T-helper 1 cell (primary cell): ENCODE measurements at regions not wholly inside any gene's neighbourhood (a gene's known extent, or its start where the extent isn't known, plus 50 kb on each side); places are given as distances from the start of the nearest gene placed in this dataset.
"Not testable (repeated sequence)": the region's sequence is repeated elsewhere in the genome, so short reads cannot be mapped to it uniquely, and the experiment has no call there.

Experiments
- DNase-seq, 5 donors: peaks; one replicate each; pipeline ENCODE4 v3.0.0-alpha.2; 2012 to 2020

GRCh38 chr2:114018464-114018863, 128.6 kb downstream of the ACTR3 start:
- not testable (repeated sequence) for DNase-seq

- DNase-seq: no peak
Measured at GRCh38 chr2:114020668-114021067, 130.8 kb downstream of the ACTR3 start.

DNA sequence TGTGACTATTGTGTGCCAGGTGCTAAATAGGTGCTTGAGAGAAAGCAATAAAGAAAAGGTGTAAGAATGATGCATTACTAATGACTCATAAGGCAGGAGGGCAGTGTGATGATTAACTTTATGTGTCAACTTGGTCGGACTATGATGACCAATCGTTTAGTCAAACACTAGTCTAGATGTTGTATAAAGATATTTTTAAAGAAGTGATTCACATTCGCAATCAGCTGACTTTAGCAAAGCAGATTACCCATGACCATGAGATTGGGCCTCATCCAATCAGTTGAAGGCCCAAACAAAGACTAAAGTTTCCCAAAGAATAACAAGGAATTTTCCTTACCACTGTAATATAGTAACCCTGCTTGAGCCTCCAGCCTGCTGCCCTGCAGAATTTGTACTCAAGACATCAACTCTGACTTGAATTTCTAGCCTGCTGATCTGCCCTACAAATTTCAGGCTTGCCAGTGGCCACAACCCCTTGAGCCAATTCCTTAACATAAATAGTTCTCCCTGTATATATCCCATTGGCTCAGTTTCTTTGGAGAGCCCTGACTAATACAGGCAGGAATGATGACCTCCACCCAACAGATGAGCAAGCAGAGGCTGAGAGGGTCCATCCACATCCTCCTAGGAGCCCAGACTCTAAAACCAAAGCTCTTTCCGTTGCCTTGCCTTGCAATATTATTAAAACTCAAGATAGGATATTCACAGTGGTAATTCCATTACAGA, 132.6 kb downstream of the ACTR3 start:
- no peak for DNase-seq

DNA sequence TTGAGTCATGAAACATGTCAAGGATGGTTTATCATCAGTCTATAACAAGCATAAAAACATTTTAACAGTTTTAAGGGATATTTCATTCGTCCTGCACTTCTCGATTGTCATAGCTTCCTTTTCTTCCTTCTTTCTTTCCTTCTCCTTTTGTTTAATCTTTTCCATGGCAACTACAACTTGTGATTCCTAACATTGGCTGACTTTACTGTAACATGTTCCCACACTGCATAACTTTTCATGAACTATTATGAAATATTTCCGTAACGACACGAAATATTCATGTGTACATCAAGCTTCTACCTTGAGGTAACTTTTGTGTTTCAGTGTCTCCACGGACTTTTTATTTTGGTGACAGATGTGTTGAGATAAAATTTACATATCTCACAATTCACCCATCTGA, 134.4 kb downstream of the ACTR3 start:
- DNase-seq: no peak

DNA sequence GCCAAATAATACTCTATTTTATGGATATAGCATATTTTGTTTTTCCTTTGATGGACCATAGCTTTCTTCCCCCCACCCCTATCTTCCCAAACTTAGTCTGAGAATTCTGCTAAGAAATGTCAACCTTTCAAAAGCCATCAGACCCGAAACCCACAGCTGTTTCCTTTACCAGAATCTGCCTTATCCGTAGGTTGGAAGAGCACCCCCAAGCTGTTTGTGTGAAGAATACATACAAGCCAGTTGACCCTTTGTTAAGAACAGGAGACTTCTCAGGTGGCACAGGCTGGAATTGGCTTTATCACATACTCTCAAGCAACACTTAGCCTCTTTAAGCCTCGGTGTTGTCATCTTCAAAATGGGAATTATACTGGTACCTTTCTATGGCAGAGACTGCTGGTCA, 135.1 kb downstream of the ACTR3 start:
- DNase-seq: no peak

- DNase-seq: no peak
Measured at GRCh38 chr2:114027437-114027836, 137.5 kb downstream of the ACTR3 start.

DNA sequence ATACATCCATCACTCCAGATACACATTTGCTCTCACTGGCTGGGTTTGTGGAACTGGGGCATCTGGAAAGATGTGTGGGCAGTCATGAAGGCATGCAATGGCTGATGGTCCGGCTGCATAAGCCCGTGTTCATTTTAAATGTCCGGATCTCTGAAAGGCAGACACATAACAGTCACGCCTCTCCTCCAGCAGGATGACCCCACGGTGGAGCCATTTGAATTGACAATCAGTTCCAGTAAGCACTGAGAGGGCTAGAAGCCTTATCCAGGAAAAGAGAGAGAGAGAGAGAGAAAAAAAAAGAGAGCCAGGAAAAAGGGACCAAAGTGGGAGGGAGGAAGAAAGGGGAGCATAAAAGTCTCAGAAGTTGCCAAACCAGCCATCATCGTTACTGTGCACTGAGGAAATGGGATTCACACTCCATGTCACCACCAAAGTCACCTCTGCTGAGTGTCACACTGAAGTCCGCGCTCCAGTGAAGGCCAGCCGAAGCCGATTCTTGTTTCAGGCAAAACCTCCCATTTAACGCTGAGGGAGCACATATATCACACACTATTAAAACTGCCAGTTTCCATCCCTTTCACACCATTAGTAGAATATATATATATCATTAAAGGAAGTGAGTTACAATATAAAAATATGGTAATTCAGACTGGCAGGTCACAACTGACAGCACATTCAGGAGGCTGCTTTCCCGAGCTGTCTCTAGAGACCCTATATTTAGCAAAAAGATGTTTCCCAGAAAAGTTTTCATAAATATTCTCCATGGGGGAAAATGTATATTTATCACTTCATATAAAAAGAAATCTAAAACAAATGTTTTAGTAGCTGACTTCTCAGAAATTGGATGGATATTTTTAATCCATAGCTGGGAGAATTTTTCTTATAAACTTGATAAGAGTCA, 142.0 kb downstream of the ACTR3 start:
- DNase-seq: no peak

DNA sequence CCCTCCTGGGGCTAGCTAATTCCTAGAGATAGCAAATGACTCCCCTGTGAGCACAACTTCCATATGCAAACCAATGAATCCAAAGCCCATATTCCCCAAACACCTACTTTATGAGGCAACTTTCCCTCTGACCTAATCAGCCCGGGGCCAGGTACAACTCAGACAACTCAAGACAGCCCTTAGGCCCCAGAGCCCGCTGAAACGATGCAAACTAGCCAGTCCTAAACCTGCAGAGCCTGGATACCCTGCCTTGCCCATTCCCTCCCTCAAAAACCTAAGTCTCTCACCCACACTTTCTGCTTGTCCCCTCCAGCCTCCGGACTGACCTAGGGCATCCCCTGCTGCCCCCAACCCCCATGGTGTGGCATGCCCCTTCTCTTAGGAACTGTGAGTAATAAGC, 142.8 kb downstream of the ACTR3 start:
- DNase-seq: no peak

DNA sequence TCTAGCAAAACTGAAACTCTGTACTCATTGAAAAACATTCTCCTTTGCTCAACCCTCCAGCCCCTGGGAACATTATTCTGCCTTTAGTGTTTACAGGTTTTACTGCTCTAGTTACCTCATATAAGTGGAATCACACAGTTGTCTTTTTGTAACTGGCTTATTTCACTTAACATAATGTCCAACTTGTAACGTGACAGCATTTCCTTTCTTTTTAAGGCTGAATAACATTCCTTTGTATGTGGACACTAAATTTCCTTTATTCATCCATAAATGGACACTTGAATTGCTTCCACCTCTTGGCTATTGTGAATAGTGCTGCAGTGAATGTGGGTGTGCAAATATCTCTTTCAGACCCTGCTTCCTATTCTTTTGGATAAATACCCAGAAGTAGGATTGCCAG, 144.9 kb downstream of the ACTR3 start:
- DNase-seq: no peak

DNA sequence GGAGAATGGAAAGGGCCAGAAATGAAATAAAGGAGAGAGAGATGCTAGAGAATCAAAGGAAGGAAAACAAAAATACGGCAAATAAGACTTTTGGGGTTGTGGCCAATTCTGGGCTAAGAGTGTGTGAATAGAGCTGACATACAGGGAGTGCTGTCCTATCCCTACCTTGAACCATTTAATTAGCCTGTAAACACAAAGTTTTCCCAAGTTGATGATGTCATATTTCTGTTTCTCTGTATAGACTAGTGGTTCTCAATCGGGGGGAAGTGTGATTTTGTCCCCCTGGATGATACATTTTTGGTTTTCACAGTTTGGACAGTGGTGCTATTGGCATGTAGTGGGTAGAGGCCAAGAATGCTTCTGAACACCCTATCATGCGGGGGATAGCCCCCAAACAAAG, 148.8 kb downstream of the ACTR3 start:
- DNase-seq: no peak

GRCh38 chr2:114039677-114040076, 149.8 kb downstream of the ACTR3 start:
- DNase-seq: no peak

- no peak for DNase-seq
Measured at GRCh38 chr2:114040826-114041225, 150.9 kb downstream of the ACTR3 start.

DNA sequence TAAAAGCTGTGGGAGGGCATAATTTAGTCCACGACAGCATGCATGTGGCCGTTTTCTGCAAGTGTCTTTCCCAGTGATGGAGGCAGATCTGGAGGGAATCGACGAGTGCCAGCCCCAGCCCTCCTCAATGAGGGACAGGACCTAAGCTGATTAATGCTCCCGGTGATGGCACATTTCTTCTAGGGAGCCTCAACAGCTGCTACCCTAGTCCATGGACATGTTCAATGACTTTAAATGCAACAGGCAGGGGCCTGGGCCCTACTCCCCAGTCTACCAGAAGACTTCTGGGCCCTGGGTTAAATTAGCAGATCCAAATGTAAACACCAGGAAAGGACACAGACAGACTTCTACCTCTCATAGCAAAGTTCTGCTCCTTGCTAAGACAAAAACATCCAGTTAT, 155.1 kb downstream of the ACTR3 start:
- no peak for DNase-seq

DNA sequence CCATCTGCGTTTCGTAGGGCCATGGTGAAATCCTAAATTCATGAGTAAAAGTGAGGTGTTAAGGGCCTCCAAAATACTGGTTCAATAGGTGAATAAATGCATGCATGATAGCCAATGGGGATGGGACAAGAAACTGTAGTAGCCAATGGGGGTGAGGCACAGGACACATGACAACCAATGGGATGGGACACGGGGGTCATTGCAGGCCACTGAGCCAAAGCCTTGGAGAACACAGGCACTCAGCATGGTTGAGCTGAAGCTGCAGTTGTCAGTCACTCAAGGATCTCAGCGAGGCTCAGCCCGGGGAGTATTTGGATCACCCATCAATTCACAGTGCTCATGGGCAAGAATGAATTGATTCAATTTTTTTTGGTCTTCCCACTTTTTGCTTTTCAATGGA, 156.5 kb downstream of the ACTR3 start:
- DNase-seq: no peak

DNA sequence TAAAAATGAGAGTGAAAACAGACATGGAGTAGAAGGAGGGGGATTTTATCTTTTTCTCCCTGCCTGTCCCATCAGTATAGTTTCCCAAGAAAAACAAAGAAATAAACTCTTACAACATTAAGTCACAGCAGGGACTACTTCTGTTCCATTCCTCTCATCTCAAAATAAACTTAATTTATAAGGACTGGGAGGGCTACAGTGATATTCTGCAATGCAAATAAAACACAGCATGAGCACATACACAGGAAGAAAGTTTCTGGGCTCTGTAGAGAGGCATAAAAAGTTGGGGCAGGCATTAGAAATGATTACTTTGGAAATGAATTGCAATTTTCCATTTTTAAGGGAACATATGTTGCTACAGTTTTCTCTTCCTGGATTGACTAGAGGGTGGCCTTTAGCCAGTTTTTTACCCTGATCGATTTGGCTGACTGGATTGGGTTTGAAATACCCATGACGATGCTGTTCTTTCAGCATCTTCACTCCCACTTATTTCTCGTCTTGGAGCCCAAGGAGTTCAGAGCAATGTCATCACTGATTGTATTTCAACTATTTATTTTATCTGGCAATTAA, 157.1 kb downstream of the ACTR3 start:
- no peak for DNase-seq

DNA sequence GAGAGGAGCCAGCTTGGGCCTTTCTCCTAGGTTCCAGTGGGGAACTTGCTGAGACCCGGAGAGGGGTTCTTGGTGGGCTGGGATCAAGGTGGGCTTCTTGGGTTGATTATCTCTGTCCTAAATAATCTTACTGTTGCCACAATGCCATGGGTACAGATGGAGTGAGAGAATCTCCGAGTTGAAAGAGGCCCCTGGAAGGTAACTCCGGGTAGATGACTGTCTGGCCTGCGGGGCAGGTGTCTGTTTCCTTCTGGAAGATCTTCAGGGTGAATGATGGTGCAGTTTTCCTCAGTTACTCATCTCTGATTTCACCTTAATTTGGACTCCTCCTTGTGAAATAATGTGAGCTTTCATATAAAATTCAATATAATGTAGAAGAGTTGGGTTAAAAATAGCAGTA, 159.4 kb downstream of the ACTR3 start:
- DNase-seq: no peak

DNA sequence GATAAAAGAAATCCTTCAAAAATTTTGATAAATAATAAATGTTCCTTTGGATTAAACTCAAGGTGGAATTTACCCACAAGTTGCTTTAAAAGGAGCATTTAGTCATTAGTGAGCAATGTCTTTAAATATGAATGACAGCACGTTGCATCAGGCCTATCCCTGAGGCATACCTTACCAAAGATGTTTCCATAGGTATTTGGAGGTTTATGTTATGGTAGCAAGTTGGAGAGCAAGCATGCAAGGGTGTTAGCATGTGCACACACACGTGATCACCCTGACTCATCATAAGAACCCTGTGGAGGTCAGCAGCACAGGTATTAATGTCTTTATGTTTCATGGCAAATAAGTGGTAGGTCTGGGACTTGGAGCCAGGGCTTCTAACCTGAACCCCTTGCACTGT, 159.9 kb downstream of the ACTR3 start:
- no peak for DNase-seq

- DNase-seq: no peak
Measured at GRCh38 chr2:114056294-114057143, 166.6 kb downstream of the ACTR3 start.

DNA sequence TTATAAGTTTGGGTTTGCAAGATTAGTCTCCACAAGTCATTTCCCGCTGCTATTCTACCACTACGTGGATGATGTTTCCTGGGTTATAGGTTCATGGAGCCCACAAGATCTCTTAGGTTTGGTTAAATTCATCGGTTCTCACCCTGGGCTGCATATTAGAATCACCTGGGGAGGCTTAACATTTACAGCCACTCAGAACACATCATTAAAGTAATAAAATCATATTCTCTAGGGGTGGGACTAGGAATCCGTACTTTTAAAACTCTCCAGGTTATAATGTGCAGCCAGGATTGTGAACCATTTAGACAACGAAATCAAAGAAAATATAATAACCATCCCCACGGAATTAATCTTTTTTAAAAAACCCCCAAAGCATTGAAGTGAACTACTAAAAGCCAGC, 167.7 kb downstream of the ACTR3 start:
- no peak for DNase-seq

- no peak for DNase-seq
Measured at GRCh38 chr2:114061566-114062098, 171.7 kb downstream of the ACTR3 start.

DNA sequence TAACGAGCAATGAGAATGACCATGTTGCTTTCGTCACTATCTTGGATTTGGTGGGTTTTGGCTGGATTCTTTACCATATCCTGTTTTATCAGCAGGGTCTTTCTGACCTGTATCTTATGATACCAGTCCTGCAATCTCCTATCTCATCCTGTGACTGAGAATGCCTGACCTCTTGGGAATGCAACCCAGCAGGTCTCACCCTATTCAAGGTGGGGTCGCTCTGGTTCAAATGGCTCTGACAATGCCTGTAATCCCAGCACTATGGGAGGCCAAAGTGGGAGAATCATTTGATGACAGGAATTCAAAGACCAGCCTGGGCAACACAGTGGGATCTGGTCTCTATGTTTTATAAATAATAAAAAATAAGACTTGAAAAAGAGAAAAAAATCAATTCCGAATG, 173.5 kb downstream of the ACTR3 start:
- no peak for DNase-seq

DNA sequence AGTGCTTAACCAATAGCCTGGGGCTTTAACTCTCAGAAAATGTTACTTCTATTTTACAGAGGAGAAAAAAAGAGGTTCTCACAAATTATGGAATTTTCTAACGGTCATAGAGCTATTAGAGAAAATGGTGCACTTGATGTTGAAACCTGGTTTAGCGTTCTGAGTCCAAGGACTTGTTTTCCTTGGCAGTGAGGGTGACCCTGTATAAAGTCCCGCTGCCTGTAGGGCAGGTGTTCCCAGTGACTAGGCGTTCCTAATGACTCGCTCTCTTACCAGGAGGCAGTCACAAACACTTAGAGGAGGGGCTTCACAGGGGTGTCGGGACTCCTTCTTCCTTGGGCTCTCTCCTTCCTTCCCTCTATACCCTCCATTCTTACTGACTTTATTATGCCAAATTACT, 175.8 kb downstream of the ACTR3 start:
- DNase-seq: no peak
